ENCODE measurements at regions not wholly inside any gene's neighbourhood (a gene's known extent, or its start where the extent isn't known, plus 50 kb on each side); places are given as distances from the start of the nearest gene placed in this dataset.

DNA sequence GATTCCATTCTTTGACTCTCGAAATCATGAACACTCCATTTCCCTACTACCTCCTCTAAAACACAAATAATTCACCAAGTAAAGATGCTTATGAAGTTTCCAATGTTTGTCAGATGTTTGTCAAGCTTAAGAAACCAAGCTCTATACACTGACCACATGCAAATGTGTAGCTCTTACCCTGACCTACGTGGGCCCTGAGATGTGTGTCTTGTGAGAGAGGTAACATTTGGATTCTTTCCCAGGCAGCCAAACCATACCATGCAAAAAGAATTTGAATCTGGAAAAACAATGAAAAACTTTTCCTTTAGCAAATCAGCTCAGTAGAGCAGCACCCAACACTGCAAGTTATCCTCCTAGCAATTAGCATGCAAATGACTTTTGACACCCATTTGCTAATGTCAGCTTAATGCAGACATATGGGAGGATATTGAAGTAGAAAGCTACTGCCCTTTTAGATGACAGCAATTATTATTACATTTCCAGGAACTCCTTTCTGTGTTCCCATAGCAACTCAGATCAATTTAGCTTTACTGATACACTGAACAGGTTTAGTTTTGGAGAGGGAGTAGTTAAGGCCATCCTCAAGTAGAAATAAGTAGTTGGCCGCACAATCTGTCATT, 83.2 kb upstream of the RGS4 start:
- TF ChIP-seq CTCF (IDR thresholded peaks at IDR 0.05; ENCODE audit: low read length) (no peak), EZH2 (IDR thresholded peaks at IDR 0.05; ENCODE audit: borderline replicate concordance, low read length) (no peak)
